NB4 (cell line): ENCODE measurements at regions not wholly inside any gene's neighbourhood (a gene's known extent, or its start where the extent isn't known, plus 50 kb on each side); places are given as distances from the start of the nearest gene placed in this dataset.

Source experiments
- DNase-seq: peaks from one replicate; pipeline ENCODE4 v3.0.0; 2010; ENCODE audit warnings: low read depth
- H3K4me3 ChIP-seq: one replicate; pipeline ENCODE4 v1.5.1; 2011; ENCODE audit warnings: mild to moderate bottlenecking, low read depth, low read length, moderate library complexity
- CTCF ChIP-seq: IDR thresholded peaks from one replicate; pipeline ENCODE4 v1.5.1; 2012; ENCODE audit warnings: low read depth, low read length
- MAX ChIP-seq: IDR thresholded peaks from 2 replicates; pipeline ENCODE4 v1.6.1; 2011; ENCODE audit warnings: low read depth, low read length
- MYC ChIP-seq: IDR thresholded peaks from 2 replicates; pipeline ENCODE4 v1.6.1; 2011; ENCODE audit warnings: low read depth, low read length
- POLR2A ChIP-seq: IDR thresholded peaks from 2 replicates; pipeline ENCODE4 v1.6.1; 2011; ENCODE audit warnings: mild to moderate bottlenecking; ENCODE audit not compliant: insufficient read length; ENCODE audit errors: extremely low read depth

- H3K4me3 ChIP-seq = no peak overlapping the region
- no peak for DNase-seq
- no peak for TF ChIP-seq MAX
- TF ChIP-seq CTCF = no peak
Observed at GRCh38 chr2:212665948-212666347, 127.3 kb upstream of the ERBB4 start.

DNA sequence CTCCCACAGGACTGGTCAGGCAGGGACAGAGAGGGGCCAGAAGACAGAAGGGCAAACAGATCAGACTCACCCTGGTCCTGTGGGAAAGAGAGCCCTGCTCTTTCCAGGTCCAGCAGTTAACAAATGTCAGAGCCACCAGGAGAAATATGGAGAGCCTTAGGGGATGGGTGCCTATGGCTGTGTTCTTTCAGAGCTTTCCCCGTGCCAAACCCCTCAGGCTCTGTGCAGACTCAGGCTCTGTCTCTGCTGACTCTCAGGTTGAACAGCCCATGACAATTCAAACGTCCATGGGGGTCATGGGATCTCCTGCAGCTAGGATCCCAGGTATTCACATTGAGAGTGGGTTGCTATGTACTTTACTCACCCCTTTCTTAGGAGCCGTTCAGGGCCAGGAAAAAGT is 120.8 kb upstream of the ERBB4 start:
- DNase-seq = no peak
- no peak for TF ChIP-seq MYC
- TF ChIP-seq MAX = no peak
- no peak for TF ChIP-seq CTCF
- no peak for TF ChIP-seq POLR2A
- no peak overlapping the region for H3K4me3 ChIP-seq

- H3K4me3 ChIP-seq = no peak overlapping the region
- no peak for DNase-seq
- TF ChIP-seq POLR2A = no peak
- no peak for TF ChIP-seq MYC
- TF ChIP-seq MAX = no peak
- no peak for TF ChIP-seq CTCF
Observed at GRCh38 chr2:212649646-212650045, 111.0 kb upstream of the ERBB4 start.

DNA sequence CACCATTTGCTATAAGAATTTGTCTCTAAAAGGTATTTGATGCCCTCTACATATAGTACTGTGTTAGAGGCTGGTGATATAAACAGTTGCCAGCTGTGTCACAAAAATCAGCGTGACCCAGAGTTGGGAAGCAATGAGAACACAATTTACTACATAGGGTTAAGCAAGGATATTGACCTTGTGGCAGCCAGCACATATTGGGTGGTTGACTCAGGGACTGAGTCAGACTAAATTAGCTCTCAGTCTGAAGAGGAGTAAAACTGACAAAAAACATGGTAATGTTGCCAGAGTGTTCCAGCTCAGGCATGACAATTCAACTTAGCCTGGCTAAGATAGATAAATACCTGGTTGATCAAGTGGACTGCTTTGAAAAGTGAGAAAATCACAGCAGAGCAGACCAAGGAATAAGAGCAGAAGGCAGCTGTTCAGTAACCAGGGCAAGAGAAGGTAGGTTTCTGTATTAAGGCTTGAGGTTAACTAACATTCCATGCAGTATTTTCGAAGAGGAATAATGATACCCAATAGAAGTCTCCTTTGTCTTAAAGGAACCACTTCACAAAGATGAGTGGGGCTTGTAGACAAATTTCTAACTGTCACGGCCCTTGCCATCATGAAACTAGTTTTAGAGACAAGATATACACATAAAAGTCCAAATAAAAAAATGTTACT is 108.2 kb upstream of the ERBB4 start:
- no peak for DNase-seq
- H3K4me3 ChIP-seq = no peak overlapping the region
- no peak for TF ChIP-seq CTCF

- TF ChIP-seq POLR2A (no peak), CTCF (no peak), MAX (no peak)
- no peak for DNase-seq
- H3K4me3 ChIP-seq = no peak overlapping the region
Observed at GRCh38 chr2:212644195-212644837, 105.7 kb upstream of the ERBB4 start.

DNA sequence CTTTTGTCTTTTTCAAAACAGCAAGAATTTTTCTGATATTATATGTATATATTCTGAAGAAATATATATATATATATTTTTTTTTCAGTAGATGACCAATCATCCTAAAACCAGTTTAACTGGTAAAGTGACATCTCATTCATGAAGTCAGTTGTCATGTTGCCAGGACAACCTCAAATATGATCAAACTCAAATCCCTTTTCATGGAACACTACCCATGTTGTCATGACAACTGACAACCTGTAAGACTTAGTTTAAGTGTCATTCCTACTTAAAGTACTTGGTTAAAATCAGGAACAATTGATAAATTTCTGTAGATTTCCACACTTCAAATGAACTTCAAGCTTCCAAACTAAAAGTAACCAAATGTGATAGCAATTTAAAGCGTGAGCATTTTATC is 101.8 kb upstream of the ERBB4 start:
- DNase-seq = no peak
- H3K4me3 ChIP-seq = no peak overlapping the region
- TF ChIP-seq CTCF (no peak), POLR2A (no peak), MAX (no peak), MYC (no peak)
